GM23338 (cell line): ENCODE measurements at regions not wholly inside any gene's neighbourhood (a gene's known extent, or its start where the extent isn't known, plus 50 kb on each side); places are given as distances from the start of the nearest gene placed in this dataset.
"Not testable (repeated sequence)": the region's sequence is repeated elsewhere in the genome, so short reads cannot be mapped to it uniquely, and the experiment has no call there.

Source experiments
- ATAC-seq: fragments of 200-7000 bp; cut with Tn5 transposase; 3 replicates; pipeline ENCODE4 v1.9.1; 2020
- DNase-seq: peaks from one replicate; pipeline ENCODE4 v3.0.0-alpha.2; 2015; ENCODE audit warnings: low spot score
- H2AFZ ChIP-seq: fragments of 200-600 bp; sonication (generic); 2 replicates; pipeline ENCODE4 v1.8.0; 2016; ENCODE audit warnings: antibody characterized with exemption, mild to moderate bottlenecking, moderate library complexity
- H3F3A ChIP-seq: fragments of 200-600 bp; sonication (generic); replicated peaks from 2 replicates; pipeline ENCODE4 v1.8.0; 2017; ENCODE audit warnings: antibody characterized with exemption, mixed run types, low read depth
- H3K27ac ChIP-seq: fragments of 200-600 bp; sonication (generic); 2 replicates; pipeline ENCODE4 v1.6.1; 2016; ENCODE audit warnings: low read depth
- H3K27me3 ChIP-seq: fragments of 200-600 bp; sonication (generic); 2 replicates; pipeline ENCODE4 v1.8.0; 2016; ENCODE audit warnings: mild to moderate bottlenecking, mixed run types, moderate library complexity; ENCODE audit not compliant: insufficient read depth
- H3K36me3 ChIP-seq: fragments of 200-600 bp; sonication (generic); 2 replicates; pipeline ENCODE4 v1.8.0; 2016; ENCODE audit warnings: mild to moderate bottlenecking; ENCODE audit not compliant: insufficient read depth
- H3K4me1 ChIP-seq: fragments of 200-600 bp; sonication (generic); 2 replicates; pipeline ENCODE4 v1.8.0; 2016; ENCODE audit warnings: mild to moderate bottlenecking, moderate library complexity; ENCODE audit not compliant: insufficient read depth
- H3K4me2 ChIP-seq: fragments of 200-600 bp; sonication (generic); 2 replicates; pipeline ENCODE4 v1.7.1; 2017; ENCODE audit warnings: mixed run types
- H3K4me3 ChIP-seq: fragments of 200-600 bp; sonication (generic); 2 replicates; pipeline ENCODE4 v1.6.1; 2016; ENCODE audit warnings: mixed run types
- H3K79me2 ChIP-seq: fragments of 200-600 bp; sonication (generic); replicated peaks from 2 replicates; pipeline ENCODE4 v1.8.0; 2017; ENCODE audit warnings: mild to moderate bottlenecking; ENCODE audit not compliant: insufficient read depth
- H3K9me2 ChIP-seq: fragments of 200-600 bp; sonication (generic); 2 replicates; pipeline ENCODE4 v1.8.0; 2017; ENCODE audit not compliant: insufficient read depth
- H4K20me1 ChIP-seq: fragments of 200-600 bp; sonication (generic); replicated peaks from 2 replicates; pipeline ENCODE4 v1.8.0; 2017; ENCODE audit warnings: mild to moderate bottlenecking; ENCODE audit not compliant: insufficient read depth
- H3K27ac Mint-ChIP-seq: 2 replicates; pipeline ENCODE4 v1.8.0; 2020; ENCODE audit warnings: inconsistent platforms, mild to moderate bottlenecking, moderate library complexity, mixed read lengths
- H3K27me3 Mint-ChIP-seq: 3 replicates; pipeline ENCODE4 v1.8.0; 2022; ENCODE audit warnings: low read depth, mild to moderate bottlenecking, moderate library complexity, mixed read lengths, inconsistent platforms; ENCODE audit not compliant: insufficient read depth, poor library complexity
- H3K36me3 Mint-ChIP-seq: 3 replicates; pipeline ENCODE4 v1.8.0; 2021; ENCODE audit warnings: low read depth, mild to moderate bottlenecking, inconsistent platforms, moderate library complexity, mixed read lengths
- H3K4me1 Mint-ChIP-seq: 3 replicates; pipeline ENCODE4 v1.8.0; 2020; ENCODE audit warnings: mild to moderate bottlenecking, inconsistent platforms, mixed read lengths
- H3K4me3 Mint-ChIP-seq: 3 replicates; pipeline ENCODE4 v1.8.0; 2021; ENCODE audit warnings: moderate library complexity, mild to moderate bottlenecking, inconsistent platforms, mixed read lengths
- H3K9me3 Mint-ChIP-seq: 3 replicates; pipeline ENCODE4 v1.8.0; 2020; ENCODE audit warnings: moderate library complexity, mild to moderate bottlenecking, inconsistent platforms, mixed read lengths
- CREB1 ChIP-seq: fragments of 250-450 bp; sonication (Bioruptor Pico); IDR thresholded peaks from 2 replicates; pipeline ENCODE4 v1.5.0; 2020; ENCODE audit warnings: low read depth, mild to moderate bottlenecking, moderate library complexity
- CTCF ChIP-seq, 2 experiments: fragments of 200-600 bp in 1 of 2; sonication (generic) in 1 of 2; conservative IDR thresholded peaks; 2 replicates each; pipeline versions ENCODE4 v1.5.1 to v1.6.1; 2016 to 2017; ENCODE audit warnings: antibody characterized with exemption in 2 of 2, low read depth in 2 of 2, mild to moderate bottlenecking in 2 of 2, moderate library complexity in 1 of 2
- EZH2 ChIP-seq: fragments of 200-600 bp; sonication (generic); IDR thresholded peaks from one replicate; pipeline ENCODE4 v1.8.0; 2017; ENCODE audit warnings: antibody characterized with exemption, mild to moderate bottlenecking, low read depth; ENCODE audit not compliant: unreplicated experiment
- EZH2phosphoT487 ChIP-seq: fragments of 200-600 bp; sonication (generic); IDR thresholded peaks from one replicate; pipeline ENCODE4 v1.8.1; 2018; ENCODE audit warnings: antibody characterized with exemption; ENCODE audit not compliant: unreplicated experiment
- JUNB ChIP-seq: IDR thresholded peaks from one replicate; pipeline ENCODE4 v1.6.1; 2016; ENCODE audit warnings: antibody characterized with exemption; ENCODE audit not compliant: unreplicated experiment
- NANOG ChIP-seq: IDR thresholded peaks from 2 replicates; pipeline ENCODE4 v1.6.1; 2016; ENCODE audit warnings: antibody characterized with exemption, borderline replicate concordance
- REST ChIP-seq: IDR thresholded peaks from one replicate; pipeline ENCODE4 v1.6.1; 2018; ENCODE audit warnings: antibody characterized with exemption; ENCODE audit not compliant: unreplicated experiment
- STAT1 ChIP-seq: IDR thresholded peaks from one replicate; pipeline ENCODE4 v1.6.1; 2016; ENCODE audit warnings: antibody characterized with exemption; ENCODE audit not compliant: unreplicated experiment
- ZNF114 ChIP-seq: fragments of 250-450 bp; sonication (Bioruptor Pico); IDR thresholded peaks from 2 replicates; pipeline ENCODE4 v1.5.0; 2020; ENCODE audit warnings: mild to moderate bottlenecking, moderate library complexity
- ZNF331 ChIP-seq: fragments of 250-450 bp; sonication (Bioruptor Pico); IDR thresholded peaks from 2 replicates; pipeline ENCODE4 v1.5.0; 2020; ENCODE audit warnings: low read depth, mild to moderate bottlenecking, moderate library complexity
- ZNF462 ChIP-seq: fragments of 250-450 bp; sonication (Bioruptor Pico); IDR thresholded peaks from 2 replicates; pipeline ENCODE4 v1.5.0; 2020; ENCODE audit warnings: mild to moderate bottlenecking, moderate library complexity

- not testable (repeated sequence) for DNase-seq, H3K4me1 Mint-ChIP-seq, H3K27ac ChIP-seq, H3K4me3 Mint-ChIP-seq, H3F3A ChIP-seq, H3K4me3 ChIP-seq, H3K36me3 Mint-ChIP-seq, H3K27ac Mint-ChIP-seq, H3K27me3 Mint-ChIP-seq, H3K9me2 ChIP-seq, H3K36me3 ChIP-seq, ATAC-seq, H3K4me1 ChIP-seq, H4K20me1 ChIP-seq, H3K4me2 ChIP-seq, H3K79me2 ChIP-seq, H3K9me3 Mint-ChIP-seq, H2AFZ ChIP-seq, H3K27me3 ChIP-seq
Measured at GRCh38 chr1:199596448-199596847, 431.1 kb upstream of the NR5A2 start.

GRCh38 chr1:199597152-199597551 is 430.4 kb upstream of the NR5A2 start:
- Mint-ChIP-seq H3K27me3 (no peaks in the 10 kb centered on the region), H3K4me3 (no peak overlapping the region), H3K36me3 (peaks cover 6% of the 10 kb centered on the region; the same call in 1 of the 3 replicates), H3K27ac (no peak overlapping the region), H3K9me3 (peaks cover 8% of the 10 kb centered on the region; the same call in 2 of the 3 replicates), H3K4me1 (no peaks in the 10 kb centered on the region)
- H3K79me2 ChIP-seq = no peaks in the 10 kb centered on the region
- ATAC-seq (no peak), DNase-seq (no peak)
- H3K9me2 ChIP-seq = peaks cover 5% of the 10 kb centered on the region; the same call in 1 of the 2 replicates
- H3K27me3 ChIP-seq = no peaks in the 10 kb centered on the region
- no peaks in the 10 kb centered on the region for H4K20me1 ChIP-seq
- H3K36me3 ChIP-seq = no peaks in the 10 kb centered on the region
- H3K4me3 ChIP-seq = no peak overlapping the region
- H3K27ac ChIP-seq = no peak overlapping the region
- no peaks in the 10 kb centered on the region for H3F3A ChIP-seq
- no peak overlapping the region for H2AFZ ChIP-seq
- no peaks in the 10 kb centered on the region for H3K4me1 ChIP-seq
- H3K4me2 ChIP-seq = no peak overlapping the region
- TF ChIP-seq CREB1 (CRISPR knock-in tag) (no peak), NANOG (no peak), REST (no peak), EZH2 (no peak), ZNF114 (CRISPR knock-in tag) (no peak), CTCF (conservative IDR thresholded peaks at IDR 0.05; ENCODE audit: low read depth in 2 of 2) (no peak), ZNF331 (CRISPR knock-in tag) (no peak), ZNF462 (no peak), STAT1 (no peak), JUNB (no peak), EZH2phosphoT487 (no peak)
